ENCODE measurements at regions not wholly inside any gene's neighbourhood (a gene's known extent, or its start where the extent isn't known, plus 50 kb on each side); places are given as distances from the start of the nearest gene placed in this dataset.

GRCh38 chr4:12050357-12050756 is 621.7 kb upstream of the HS3ST1 start:
- Histone ChIP-seq H3K27me3 (replicated peaks in 1 of 7) (no peaks in the 10 kb centered on the region), H3K4me3 (no peak overlapping the region), H3K27ac (no peak overlapping the region), H3K9me3 (no peaks in the 10 kb centered on the region), H3K36me3 (no peaks in the 10 kb centered on the region), H3K4me1 (no peaks in the 10 kb centered on the region)
- TF ChIP-seq POLR2A (IDR thresholded peaks at IDR 0.05) = no peak
- TF ChIP-seq POLR2AphosphoS5 (IDR thresholded peaks at IDR 0.05) = no peak
- TF ChIP-seq CTCF (IDR thresholded peaks at IDR 0.05 in 8 of 11, conservative IDR thresholded peaks at IDR 0.05 in 3 of 11) = no peak
- DNase-seq = no peak
- intact Hi-C loops (cut with DNase I; ENCODE audit: low total_unique reads) = no loop called here

- Histone ChIP-seq H3K9me3 (peaks cover 0 to 32% (median 18%) of the 10 kb centered on the region in 8 donors), H3K4me3 (no peak overlapping the region), H3K36me3 (no peaks in the 10 kb centered on the region), H3K27ac (no peak overlapping the region), H3K27me3 (replicated peaks in 1 of 7) (no peaks in the 10 kb centered on the region), H3K4me1 (no peaks in the 10 kb centered on the region)
- DNase-seq = no peak
- TF ChIP-seq CTCF (IDR thresholded peaks at IDR 0.05 in 8 of 11, conservative IDR thresholded peaks at IDR 0.05 in 3 of 11) (no peak), POLR2AphosphoS5 (IDR thresholded peaks at IDR 0.05) (no peak), POLR2A (IDR thresholded peaks at IDR 0.05) (no peak)
- 79 to 93% (median 83%) methylated on average over 4 of the region's 4 CpGs for WGBS, 5 donors
- intact Hi-C loops (cut with DNase I; ENCODE audit: low total_unique reads) = no loop called here
Observed at GRCh38 chr4:12042818-12043217, 614.1 kb upstream of the HS3ST1 start.

GRCh38 chr4:12041828-12042227 is 613.1 kb upstream of the HS3ST1 start:
- Histone ChIP-seq H3K4me1 (no peaks in the 10 kb centered on the region), H3K4me3 (no peak overlapping the region), H3K27ac (no peak overlapping the region), H3K9me3 (peaks cover 0 to 35% (median 19%) of the 10 kb centered on the region in 8 donors), H3K36me3 (no peaks in the 10 kb centered on the region), H3K27me3 (replicated peaks in 1 of 7) (no peaks in the 10 kb centered on the region)
- intact Hi-C loops (cut with DNase I; ENCODE audit: low total_unique reads) = no loop called here
- TF ChIP-seq CTCF (IDR thresholded peaks at IDR 0.05 in 8 of 11, conservative IDR thresholded peaks at IDR 0.05 in 3 of 11) = no peak
- no peak for TF ChIP-seq POLR2AphosphoS5 (IDR thresholded peaks at IDR 0.05)
- no peak for TF ChIP-seq POLR2A (IDR thresholded peaks at IDR 0.05)
- no peak for DNase-seq
- 27 to 44% (median 37%) methylated on average over 2 of the region's 2 CpGs for WGBS, 5 donors

GRCh38 chr4:12036450-12036849 is 607.8 kb upstream of the HS3ST1 start:
- H3K4me3 ChIP-seq = no peak overlapping the region
- peaks cover 0 to 35% (median 19%) of the 10 kb centered on the region in 8 donors for H3K9me3 ChIP-seq
- no peaks in the 10 kb centered on the region for H3K4me1 ChIP-seq
- DNase-seq = no peak
- H3K36me3 ChIP-seq = no peaks in the 10 kb centered on the region
- TF ChIP-seq POLR2A (IDR thresholded peaks at IDR 0.05) (no peak), POLR2AphosphoS5 (IDR thresholded peaks at IDR 0.05) (no peak), CTCF (IDR thresholded peaks at IDR 0.05 in 8 of 11, conservative IDR thresholded peaks at IDR 0.05 in 3 of 11) (no peak)
- WGBS, 5 donors = 64 to 85% (median 73%) methylated on average over 3 of the region's 3 CpGs
- intact Hi-C loops (cut with DNase I; ENCODE audit: low total_unique reads) = no loop called here
- H3K27me3 ChIP-seq (replicated peaks in 1 of 7) = no peaks in the 10 kb centered on the region
- H3K27ac ChIP-seq = no peak overlapping the region
